AG20443 (cell line): ENCODE measurements at regions not wholly inside any gene's neighbourhood (a gene's known extent, or its start where the extent isn't known, plus 50 kb on each side); places are given as distances from the start of the nearest gene placed in this dataset.
"Not testable (repeated sequence)": the region's sequence is repeated elsewhere in the genome, so short reads cannot be mapped to it uniquely, and the experiment has no call there.

Experiments used
- DNase-seq: peaks from one replicate; pipeline ENCODE4 v3.0.0; 2012; ENCODE audit warnings: low spot score, mixed read lengths

GRCh38 chr2:52463457-52463856, 1304.1 kb upstream of the CHAC2 start:
- DNase-seq = no peak

- DNase-seq = no peak
Observed at GRCh38 chr2:52456561-52457377, 1310.8 kb upstream of the CHAC2 start.

DNA sequence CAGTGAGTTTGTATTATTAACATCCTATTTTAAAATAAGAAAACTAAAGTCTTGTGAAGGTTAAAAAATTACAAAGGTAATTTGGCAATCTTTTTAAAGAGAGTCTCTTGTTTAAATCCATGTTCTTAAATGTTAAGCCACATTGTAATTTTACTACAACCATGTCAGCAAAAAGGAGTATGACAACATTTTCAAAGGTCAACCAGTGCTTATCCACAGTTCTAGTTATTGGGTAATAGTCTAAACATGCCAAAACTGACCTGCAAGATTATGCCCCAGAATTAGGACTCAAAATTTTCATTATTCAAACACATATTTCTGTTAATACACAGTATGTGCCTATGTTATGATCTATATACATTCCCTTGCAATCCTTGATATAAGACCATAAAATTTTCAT, 1312.6 kb upstream of the CHAC2 start:
- no peak for DNase-seq

DNA sequence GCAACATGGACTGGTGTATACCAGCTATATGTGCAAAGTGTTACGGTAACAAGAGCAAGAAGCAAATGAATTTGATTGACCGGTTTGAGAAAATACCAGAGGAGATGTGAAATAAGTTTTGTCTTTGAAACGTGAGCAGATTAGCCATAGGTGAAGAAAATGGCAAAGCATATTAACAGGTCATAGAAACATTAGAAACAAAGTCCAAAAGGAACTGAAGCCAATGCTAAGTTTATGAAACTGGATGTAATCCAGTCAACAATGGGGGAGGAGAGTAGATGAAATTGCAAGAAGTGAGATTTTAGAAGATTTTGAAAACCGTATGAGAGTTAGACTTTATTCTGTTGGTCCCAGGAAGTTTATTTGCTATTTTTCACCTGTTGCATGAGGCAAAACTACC, 1315.4 kb upstream of the CHAC2 start:
- DNase-seq = no peak

GRCh38 chr2:52445686-52446085, 1321.9 kb upstream of the CHAC2 start:
- DNase-seq = no peak

DNA sequence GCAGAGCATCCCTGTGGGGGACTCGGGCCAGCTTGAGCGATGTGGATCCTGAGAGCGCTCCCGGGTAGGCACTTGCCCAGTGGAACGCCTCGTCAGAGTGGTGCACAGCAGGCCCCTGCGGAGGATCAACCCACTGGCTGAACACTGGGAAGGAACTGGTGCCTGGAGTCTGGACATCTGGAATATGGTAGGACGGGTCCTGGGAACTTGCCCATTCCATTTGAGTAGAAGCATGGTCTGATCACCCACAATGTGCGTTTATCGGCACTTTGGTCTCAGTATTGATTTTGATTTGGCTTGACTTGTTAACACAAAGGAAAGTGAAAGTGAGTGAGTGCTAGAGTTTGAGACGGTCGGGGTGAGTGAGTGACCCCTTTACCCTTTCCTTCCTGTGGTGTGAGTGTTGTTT, 1336.2 kb upstream of the CHAC2 start:
- DNase-seq = no peak

DNA sequence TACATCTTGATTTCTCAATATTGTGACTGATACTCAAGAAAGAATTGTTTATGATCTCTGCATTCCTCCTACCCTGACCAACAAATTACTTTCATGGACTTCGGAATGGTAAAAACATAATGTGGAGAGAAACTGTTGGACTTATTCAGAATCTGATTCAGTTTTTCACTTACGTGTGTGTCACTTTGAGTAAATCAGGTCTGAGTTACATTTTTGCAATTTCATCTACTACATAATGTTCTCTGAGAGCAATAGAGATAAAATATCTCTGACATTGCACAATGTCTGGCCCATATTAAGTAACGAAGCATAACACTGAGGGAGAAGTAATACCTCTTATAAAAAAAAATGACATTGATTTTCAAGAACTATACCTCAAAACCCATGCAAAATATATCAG, 1337.9 kb upstream of the CHAC2 start:
- no peak for DNase-seq

GRCh38 chr2:52429171-52429570, 1338.4 kb upstream of the CHAC2 start:
- DNase-seq = no peak

GRCh38 chr2:52428224-52428623, 1339.4 kb upstream of the CHAC2 start:
- DNase-seq = no peak

DNA sequence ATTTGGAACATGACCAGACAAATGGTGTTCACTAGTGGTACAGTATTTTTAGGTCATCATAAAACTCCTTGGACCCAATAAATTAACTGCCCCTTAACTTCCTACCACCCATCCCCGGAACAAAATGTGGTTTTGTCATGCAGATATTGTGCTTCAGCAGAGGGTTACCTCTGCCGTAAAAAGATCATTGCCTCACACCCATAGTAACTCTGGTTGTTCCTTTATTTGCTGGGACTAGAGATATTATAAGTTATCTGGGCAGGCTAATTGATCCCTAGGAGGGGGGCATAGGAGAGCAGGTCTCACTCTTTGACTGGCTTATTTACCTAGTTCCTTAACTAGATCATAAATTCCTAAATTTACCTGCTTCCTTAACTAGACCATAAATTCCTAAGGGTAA, 1343.9 kb upstream of the CHAC2 start:
- no peak for DNase-seq

GRCh38 chr2:52423111-52423510, 1344.5 kb upstream of the CHAC2 start:
- DNase-seq = no peak

DNA sequence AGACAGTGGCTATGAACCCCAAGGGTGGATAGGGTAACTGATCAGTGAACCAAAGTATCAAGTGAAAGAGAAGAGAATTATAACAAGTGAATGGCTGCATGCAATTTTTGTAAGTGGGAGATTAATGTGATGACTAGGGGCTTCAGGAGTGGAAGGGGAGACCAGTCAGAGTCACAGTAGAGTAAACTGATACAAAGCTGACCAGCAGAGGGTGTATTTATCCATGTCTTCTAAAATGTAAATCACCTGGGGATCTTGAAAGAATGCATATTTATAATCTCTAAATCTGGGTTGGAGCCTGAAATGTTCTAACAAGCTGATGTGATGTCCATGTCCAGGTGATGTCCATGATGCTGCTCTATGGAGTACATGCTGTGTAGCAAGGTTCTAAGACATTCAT, 1351.3 kb upstream of the CHAC2 start:
- no peak for DNase-seq

DNA sequence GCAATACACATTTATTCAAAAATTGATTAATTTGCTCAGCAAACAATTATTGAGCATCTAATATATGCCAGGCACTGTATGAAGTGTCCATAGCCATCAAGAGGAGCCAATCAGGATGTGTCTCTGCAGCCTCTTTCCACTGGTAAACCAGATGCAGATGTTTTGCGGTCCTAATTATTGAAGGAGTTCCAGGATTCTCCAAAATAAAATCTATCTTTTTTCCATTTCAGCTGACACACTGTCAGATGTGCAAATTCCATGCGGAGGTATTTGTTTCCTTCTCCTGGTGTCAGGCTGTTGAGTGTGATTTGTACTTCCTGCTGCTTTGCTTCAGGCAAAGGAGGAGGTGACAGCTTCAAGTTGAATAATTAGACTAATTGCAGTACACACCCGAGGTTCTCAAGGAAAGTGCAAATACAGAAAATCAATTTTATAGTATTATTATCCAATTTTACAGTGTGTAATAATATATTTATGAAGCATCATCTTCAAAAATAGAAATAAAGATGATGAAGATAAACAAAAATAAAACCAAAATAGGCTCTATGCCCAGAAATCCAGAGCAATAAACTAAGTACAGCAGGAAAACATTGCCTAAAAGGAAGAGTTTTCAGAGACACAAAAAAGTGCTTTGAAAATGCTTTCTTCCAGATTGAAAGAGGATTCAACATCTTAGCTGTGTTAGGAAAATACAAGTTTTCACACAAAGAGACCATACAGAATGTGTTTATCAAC, 1352.9 kb upstream of the CHAC2 start:
- DNase-seq = no peak

DNA sequence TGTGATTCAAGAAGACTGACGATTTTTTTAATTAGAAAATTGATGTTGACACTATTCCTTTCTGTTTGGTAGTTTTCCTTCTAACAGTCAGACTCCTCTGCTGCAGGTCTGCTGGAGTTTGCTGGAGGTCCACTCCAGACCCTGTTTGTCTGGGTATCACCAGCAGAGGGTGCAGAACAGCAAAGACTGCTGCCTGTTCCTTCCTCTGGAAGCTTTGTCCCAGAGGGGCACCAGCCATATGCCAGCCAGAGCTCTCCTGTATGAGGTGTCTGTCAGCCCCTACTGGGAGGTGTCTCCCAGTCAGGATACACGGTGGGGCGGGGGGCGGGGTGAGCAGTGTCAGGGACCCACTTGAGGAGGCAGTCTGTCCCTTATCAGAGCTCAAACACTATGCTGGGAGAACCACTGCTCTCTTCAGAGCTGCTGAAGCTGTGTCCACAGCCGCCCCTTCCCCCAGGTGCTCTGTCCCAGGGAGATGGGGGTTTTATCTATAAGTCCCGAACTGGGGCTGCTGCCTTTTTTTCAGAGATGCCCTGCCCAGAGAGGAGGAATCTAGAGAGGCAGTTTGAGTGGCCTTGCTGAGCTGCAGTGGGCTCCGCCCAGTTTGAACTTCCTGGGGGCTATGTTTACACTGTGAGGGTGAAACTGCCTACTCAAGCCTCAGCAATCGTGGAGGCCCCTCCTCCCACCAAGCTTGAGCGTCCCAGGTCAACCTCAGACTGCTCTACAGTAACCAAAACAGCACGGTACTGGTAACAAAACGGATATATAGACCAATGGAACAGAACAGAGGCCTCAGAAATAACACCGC, 1358.1 kb upstream of the CHAC2 start:
- not testable (repeated sequence) for DNase-seq

GRCh38 chr2:52405980-52406379, 1361.6 kb upstream of the CHAC2 start:
- no peak for DNase-seq

GRCh38 chr2:52404866-52405265, 1362.7 kb upstream of the CHAC2 start:
- DNase-seq = no peak

- DNase-seq = no peak
Observed at GRCh38 chr2:52404046-52404445, 1363.6 kb upstream of the CHAC2 start.

GRCh38 chr2:52402128-52402527, 1365.5 kb upstream of the CHAC2 start:
- no peak for DNase-seq

GRCh38 chr2:52396836-52397235, 1364.9 kb upstream of the NRXN1 start:
- no peak for DNase-seq

- no peak for DNase-seq
Observed at GRCh38 chr2:52395912-52396311, 1364.0 kb upstream of the NRXN1 start.

- DNase-seq = no peak
Observed at GRCh38 chr2:52391621-52392020, 1359.7 kb upstream of the NRXN1 start.

DNA sequence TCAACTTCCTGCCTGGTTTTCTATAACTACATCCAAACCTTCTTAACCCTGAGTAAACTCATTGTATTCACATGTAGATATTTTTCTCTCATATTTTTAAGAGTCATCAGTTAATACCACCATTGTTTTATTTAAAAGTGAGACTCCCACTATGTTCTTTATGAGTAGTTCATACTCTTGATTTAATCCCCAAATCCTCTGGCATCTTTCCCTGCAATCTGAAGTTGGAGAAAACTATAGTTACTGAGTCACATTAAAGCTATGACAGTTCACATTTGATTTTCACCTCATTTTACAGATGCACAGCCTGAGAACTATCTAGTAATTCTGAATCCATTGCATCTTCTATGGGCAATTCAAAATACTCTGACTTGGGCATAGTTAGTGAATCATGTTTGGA, 1358.7 kb upstream of the NRXN1 start:
- no peak for DNase-seq
